SK-N-SH (cell line): ENCODE measurements at regions not wholly inside any gene's neighbourhood (a gene's known extent, or its start where the extent isn't known, plus 50 kb on each side); places are given as distances from the start of the nearest gene placed in this dataset.

ENCODE experiments used
- CTCF ChIP-seq: fragments of 200-600 bp; sonication (generic); IDR thresholded peaks from 2 replicates; pipeline ENCODE4 v1.6.1; 2017; ENCODE audit warnings: antibody characterized with exemption, mild to moderate bottlenecking, moderate library complexity
- FOXJ3 ChIP-seq: sonication (generic); formaldehyde crosslinking; IDR thresholded peaks from 2 replicates; pipeline ENCODE4 v1.5.1; 2020; ENCODE audit warnings: mild to moderate bottlenecking, missing genetic modification reagents
- POLR2AphosphoS5 ChIP-seq: IDR thresholded peaks from 2 replicates; pipeline ENCODE4 v1.6.1; 2012; ENCODE audit warnings: low read depth, low read length
- RCOR1 ChIP-seq: fragments of 150-350 bp; IDR thresholded peaks from 2 replicates; pipeline ENCODE4 v1.6.1; 2017; ENCODE audit warnings: antibody characterized with exemption, low read length
- REST ChIP-seq: IDR thresholded peaks from 2 replicates; pipeline ENCODE4 v1.6.1; 2012; ENCODE audit warnings: mild to moderate bottlenecking, low read depth, low read length, moderate library complexity
- RFX5 ChIP-seq: IDR thresholded peaks from 2 replicates; pipeline ENCODE4 v1.6.1; 2012; ENCODE audit warnings: mild to moderate bottlenecking, improper control_type of control experiment, low read length
- TAF1 ChIP-seq: IDR thresholded peaks from 2 replicates; pipeline ENCODE4 v1.6.1; 2012; ENCODE audit warnings: low read depth, mild to moderate bottlenecking, low read length, moderate library complexity, borderline replicate concordance

GRCh38 chr5:171617817-171618591 lies 167.6 kb upstream of the SMIM23 start:
- TF ChIP-seq TAF1 (no peak), FOXJ3 (CRISPR knock-in tag) (no peak), CTCF (no peak), POLR2AphosphoS5 (no peak), RCOR1 (no peak), RFX5 (no peak), REST (no peak)
